ENCODE measurements at regions not wholly inside any gene's neighbourhood (a gene's known extent, or its start where the extent isn't known, plus 50 kb on each side); places are given as distances from the start of the nearest gene placed in this dataset.
"Not testable (repeated sequence)": the region's sequence is repeated elsewhere in the genome, so short reads cannot be mapped to it uniquely, and the experiment has no call there.

GRCh38 chr2:57368190-57368589, 678.4 kb upstream of the VRK2 start:
- DNase-seq: no peak

- peak; percentile 4 for DNase-seq
Observed at GRCh38 chr2:57370882-57371585, 675.6 kb upstream of the VRK2 start.

GRCh38 chr2:57372237-57372984, 674.2 kb upstream of the VRK2 start:
- DNase-seq: no peak

- DNase-seq: no peak
Observed at GRCh38 chr2:57373530-57373929, 673.1 kb upstream of the VRK2 start.

- no peak for DNase-seq
Observed at GRCh38 chr2:57376985-57377384, 669.6 kb upstream of the VRK2 start.

GRCh38 chr2:57386305-57386704, 660.3 kb upstream of the VRK2 start:
- DNase-seq: no peak

- no peak for DNase-seq
Observed at GRCh38 chr2:57396355-57397098, 650.1 kb upstream of the VRK2 start.

GRCh38 chr2:57397550-57398360, 648.9 kb upstream of the VRK2 start:
- DNase-seq: no peak

GRCh38 chr2:57399057-57399456, 647.5 kb upstream of the VRK2 start:
- no peak for DNase-seq

- no peak for DNase-seq
Observed at GRCh38 chr2:57402096-57402495, 644.5 kb upstream of the VRK2 start.

- DNase-seq: no peak
Observed at GRCh38 chr2:57402755-57403154, 643.9 kb upstream of the VRK2 start.

GRCh38 chr2:57407772-57408201, 638.8 kb upstream of the VRK2 start:
- DNase-seq: no peak

GRCh38 chr2:57408587-57408986, 638.0 kb upstream of the VRK2 start:
- DNase-seq: no peak

GRCh38 chr2:57417007-57417406, 629.6 kb upstream of the VRK2 start:
- DNase-seq: no peak

GRCh38 chr2:57418859-57419346, 627.7 kb upstream of the VRK2 start:
- DNase-seq: not testable (repeated sequence)

GRCh38 chr2:57429831-57430230, 616.8 kb upstream of the VRK2 start:
- no peak for DNase-seq

GRCh38 chr2:57432528-57432927, 614.1 kb upstream of the VRK2 start:
- no peak for DNase-seq

- no peak for DNase-seq
Observed at GRCh38 chr2:57434441-57434840, 612.2 kb upstream of the VRK2 start.

- no peak for DNase-seq
Observed at GRCh38 chr2:57434972-57435371, 611.6 kb upstream of the VRK2 start.

GRCh38 chr2:57437077-57437476, 609.5 kb upstream of the VRK2 start:
- DNase-seq: no peak

GRCh38 chr2:57440437-57440836, 606.2 kb upstream of the VRK2 start:
- no peak for DNase-seq

GRCh38 chr2:57443086-57443485, 603.5 kb upstream of the VRK2 start:
- no peak for DNase-seq
